Coronary artery (tissue), 2 donors: ENCODE measurements at regions not wholly inside any gene's neighbourhood (a gene's known extent, or its start where the extent isn't known, plus 50 kb on each side); places are given as distances from the start of the nearest gene placed in this dataset.
"Not testable (repeated sequence)": the region's sequence is repeated elsewhere in the genome, so short reads cannot be mapped to it uniquely, and the experiment has no call there.

ENCODE experiments used
- DNase-seq: peaks from one replicate; pipeline ENCODE4 v3.0.0-alpha.2; 2017; ENCODE audit warnings: low spot score
- H3K27ac ChIP-seq, 2 donors: fragments of 200-600 bp; sonication (generic); one replicate each; pipeline ENCODE4 v1.5.1; 2016 to 2019
- H3K4me3 ChIP-seq: fragments of 200-600 bp; sonication (generic); 2 replicates; pipeline ENCODE4 v1.5.1; 2016; ENCODE audit warnings: mild to moderate bottlenecking, moderate library complexity
- TF ChIP-seq, protein P1 (sequence below): fragments of 200-600 bp; sonication (generic); IDR thresholded peaks from one replicate; pipeline ENCODE4 v1.5.1; 2019; ENCODE audit warnings: antibody characterized with exemption

DNA sequence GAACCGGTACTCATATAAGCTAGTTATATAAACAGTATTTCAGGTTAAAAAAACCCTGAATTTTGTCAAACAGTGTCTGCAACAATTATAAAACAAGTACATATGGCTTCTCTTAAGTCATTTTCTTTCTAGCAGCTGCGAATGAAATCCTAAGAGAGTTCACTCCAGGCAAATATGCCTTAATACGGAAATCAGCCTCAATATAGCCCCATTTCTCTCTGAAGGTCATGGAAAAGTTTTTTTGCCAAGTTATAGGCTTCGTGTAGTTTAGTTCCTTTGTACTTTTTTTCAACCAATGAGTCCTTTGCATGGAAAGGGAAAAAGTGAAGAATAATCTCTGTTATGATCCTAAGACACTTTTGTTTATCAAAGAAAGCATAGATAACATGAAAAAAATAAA lies 848.0 kb upstream of the ACO1 start:
- no peak for DNase-seq
- Histone ChIP-seq H3K27ac (no peak overlapping the region), H3K4me3 (no peak overlapping the region)
- TF ChIP-seq, protein P1, sequence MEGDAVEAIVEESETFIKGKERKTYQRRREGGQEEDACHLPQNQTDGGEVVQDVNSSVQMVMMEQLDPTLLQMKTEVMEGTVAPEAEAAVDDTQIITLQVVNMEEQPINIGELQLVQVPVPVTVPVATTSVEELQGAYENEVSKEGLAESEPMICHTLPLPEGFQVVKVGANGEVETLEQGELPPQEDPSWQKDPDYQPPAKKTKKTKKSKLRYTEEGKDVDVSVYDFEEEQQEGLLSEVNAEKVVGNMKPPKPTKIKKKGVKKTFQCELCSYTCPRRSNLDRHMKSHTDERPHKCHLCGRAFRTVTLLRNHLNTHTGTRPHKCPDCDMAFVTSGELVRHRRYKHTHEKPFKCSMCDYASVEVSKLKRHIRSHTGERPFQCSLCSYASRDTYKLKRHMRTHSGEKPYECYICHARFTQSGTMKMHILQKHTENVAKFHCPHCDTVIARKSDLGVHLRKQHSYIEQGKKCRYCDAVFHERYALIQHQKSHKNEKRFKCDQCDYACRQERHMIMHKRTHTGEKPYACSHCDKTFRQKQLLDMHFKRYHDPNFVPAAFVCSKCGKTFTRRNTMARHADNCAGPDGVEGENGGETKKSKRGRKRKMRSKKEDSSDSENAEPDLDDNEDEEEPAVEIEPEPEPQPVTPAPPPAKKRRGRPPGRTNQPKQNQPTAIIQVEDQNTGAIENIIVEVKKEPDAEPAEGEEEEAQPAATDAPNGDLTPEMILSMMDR: no peak

DNA sequence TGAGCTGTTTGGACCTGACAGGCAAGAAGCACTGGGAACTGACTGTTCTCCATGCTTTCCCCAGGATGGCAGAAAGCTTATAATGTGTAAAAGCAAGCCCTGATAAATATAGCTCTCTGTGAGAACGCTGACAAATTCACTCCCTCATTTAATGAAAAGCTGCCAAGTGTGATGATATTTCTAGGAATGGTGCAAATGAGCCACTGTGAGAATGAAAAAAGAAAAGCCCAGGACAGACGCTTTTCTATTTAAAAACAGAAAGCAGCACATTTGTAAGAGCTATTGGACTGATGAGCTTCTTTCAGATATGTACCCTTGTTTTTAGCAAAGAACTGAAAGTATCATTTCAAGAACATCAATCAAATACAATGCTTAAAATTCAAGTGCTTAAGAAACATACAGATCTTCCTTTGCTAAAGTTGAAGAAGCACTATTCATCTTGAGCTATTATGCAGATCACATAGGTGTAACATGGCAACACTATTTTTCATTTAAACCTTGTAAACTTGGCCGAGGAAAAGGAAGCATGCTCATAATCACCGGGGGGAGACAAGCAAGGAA lies 842.6 kb upstream of the ACO1 start:
- Histone ChIP-seq H3K4me3 (peak overlapping the region; percentile 13), H3K27ac (no peak overlapping the region)
- DNase-seq: no peak
- TF ChIP-seq, protein P1: no peak

DNA sequence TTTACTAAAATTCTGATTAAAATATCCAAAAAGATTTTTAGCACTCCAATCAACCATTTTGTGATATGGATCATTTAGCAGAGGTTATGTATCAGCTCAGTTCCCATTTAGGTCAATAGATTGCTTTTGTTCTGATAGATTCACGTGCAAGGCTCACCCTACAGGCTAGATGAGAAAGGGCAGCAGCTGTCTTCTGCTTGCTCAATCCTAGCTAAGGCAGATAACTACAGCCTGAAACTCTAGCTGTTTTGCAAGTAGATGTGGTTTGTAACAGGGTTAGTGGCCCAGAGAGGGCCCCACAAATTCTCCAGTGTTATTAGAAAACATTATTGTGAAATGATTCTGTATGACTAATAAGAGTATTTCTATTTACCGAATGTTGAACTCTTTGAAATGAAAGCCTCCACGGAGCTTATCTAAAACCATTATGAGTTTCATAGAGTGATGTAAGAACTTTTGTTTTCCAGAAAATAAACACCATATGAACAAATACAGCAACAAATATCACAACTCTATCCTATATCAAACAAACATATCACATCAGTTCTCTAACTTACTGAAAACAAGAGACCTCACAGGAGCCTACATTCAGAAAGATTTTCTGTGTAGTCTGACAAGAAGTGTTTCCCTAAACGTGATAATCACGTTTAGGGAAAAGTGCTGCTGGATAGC lies 841.9 kb upstream of the ACO1 start:
- TF ChIP-seq, protein P1: no peak
- Histone ChIP-seq H3K4me3 (peak overlapping the region; percentile 13), H3K27ac (no peak overlapping the region)
- no peak for DNase-seq

DNA sequence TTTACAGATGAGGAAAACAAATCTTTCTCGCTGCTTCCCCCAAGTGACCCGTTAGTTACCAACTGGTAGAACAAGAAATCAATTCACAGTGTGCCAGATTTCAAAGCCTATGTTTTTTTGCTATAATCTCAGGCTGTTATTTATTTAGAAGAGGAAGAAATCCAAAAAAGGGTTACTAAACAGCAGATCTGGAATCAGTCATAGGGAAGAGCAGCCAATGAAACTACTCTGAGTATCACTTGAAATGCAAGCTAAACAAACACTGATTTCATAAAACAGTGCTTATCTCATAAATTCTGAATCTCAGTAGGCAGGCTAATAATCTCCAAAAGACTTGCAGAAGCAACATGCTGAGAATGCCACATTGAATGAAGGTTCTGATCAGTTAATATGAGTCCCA lies 829.5 kb upstream of the ACO1 start:
- H3K4me3 ChIP-seq: no peak overlapping the region

DNA sequence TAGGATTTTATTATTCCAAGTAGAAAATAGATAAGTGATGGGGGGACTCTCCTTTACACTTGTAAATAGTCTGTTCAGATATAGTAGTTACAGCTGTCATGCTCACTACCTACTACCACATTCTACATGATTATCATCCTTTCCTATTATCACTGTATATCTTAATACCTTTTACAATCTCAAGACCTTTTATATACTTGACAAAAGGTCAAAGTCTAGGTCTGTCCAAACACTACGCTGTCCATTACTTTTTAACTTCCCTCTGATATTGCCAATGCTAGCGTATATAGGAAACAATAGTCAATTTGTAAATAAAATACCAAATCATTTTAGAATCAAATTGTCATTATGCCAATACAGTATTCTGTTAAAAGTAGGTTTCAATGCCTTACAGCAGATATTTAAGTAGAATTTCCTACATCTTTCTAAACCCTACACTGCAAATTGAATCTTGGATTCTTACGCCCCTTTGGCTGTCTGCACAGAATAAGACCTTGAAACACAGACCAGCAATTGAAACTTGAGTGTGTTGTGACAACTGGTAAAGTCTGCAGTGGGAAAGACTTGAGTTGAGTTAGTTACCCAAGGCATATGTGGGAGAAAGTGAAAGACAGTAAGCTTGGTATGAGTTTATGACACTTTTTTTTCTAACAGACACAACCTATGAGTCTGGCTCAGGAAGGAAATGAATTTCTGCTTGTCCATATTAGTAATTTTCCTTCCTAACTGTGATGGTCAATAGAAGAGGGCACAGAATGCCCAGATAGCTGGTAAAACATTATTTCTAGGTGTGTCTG lies 827.6 kb upstream of the ACO1 start:
- no peak overlapping the region for H3K27ac ChIP-seq
- TF ChIP-seq, protein P1: no peak
- DNase-seq: no peak
- no peak overlapping the region for H3K4me3 ChIP-seq

More for the DNA sequence above, 829.5 kb upstream of the ACO1 start:
- TF ChIP-seq, protein P1: no peak
- DNase-seq: no peak
- no peak overlapping the region for H3K27ac ChIP-seq

DNA sequence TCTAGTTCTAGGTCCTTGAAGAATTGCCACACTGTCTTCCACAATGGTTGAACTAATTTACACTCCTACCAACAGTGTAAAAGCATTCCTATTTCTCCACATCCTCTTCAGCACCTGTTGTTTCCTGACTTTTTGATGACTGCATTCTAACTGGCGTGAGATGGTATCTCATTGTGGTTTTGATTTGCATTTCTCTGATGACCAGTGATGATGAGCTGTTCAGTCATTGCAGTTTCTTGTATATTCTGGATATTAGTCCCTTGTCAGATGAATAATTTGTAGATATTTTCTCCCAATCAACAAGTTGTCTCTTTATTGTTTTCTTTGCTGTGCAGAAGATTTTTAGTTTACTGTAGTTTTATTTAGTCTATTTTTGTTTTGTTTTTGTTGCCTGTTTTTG lies 812.3 kb upstream of the ACO1 start:
- H3K4me3 ChIP-seq, DNase-seq, H3K27ac ChIP-seq: not testable (repeated sequence)

DNA sequence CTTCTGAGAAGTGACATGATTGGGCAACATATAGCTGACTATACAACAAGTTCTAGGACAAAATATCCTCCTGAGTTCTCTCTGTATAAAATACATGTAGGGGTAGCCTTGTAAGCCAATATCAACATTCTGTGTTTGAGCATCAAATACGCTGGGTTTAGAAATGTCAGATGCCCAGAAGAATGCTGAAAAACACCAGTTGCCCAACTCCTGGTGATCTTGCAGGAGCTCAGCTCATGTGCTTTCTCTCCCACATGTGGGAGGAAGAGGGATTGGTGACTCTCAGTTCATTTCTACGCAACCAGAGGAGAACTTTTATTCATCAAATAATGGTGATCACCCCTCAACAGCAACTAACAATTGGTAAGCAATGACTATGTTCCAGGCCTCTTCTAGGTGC lies 810.9 kb upstream of the ACO1 start:
- no peak overlapping the region for H3K27ac ChIP-seq
- TF ChIP-seq, protein P1: no peak

More for the DNA sequence above, 810.9 kb upstream of the ACO1 start:
- no peak overlapping the region for H3K4me3 ChIP-seq
- no peak for DNase-seq
